ENCODE measurements at regions not wholly inside any gene's neighbourhood (a gene's known extent, or its start where the extent isn't known, plus 50 kb on each side); places are given as distances from the start of the nearest gene placed in this dataset.

- H3K27me3 ChIP-seq, result no peaks in the 10 kb centered on the region
- intact Hi-C loops (cut with DNase I), result no loop called here
- H3K27ac ChIP-seq, result no peak overlapping the region
- H3K4me1 ChIP-seq, result no peaks in the 10 kb centered on the region
- H3K4me3 ChIP-seq, result no peak overlapping the region
- no peak for DNase-seq (ENCODE audit: low spot score in 2 of 2)
- no peaks in the 10 kb centered on the region for H3K9me3 ChIP-seq
- no peaks in the 10 kb centered on the region for H3K36me3 ChIP-seq
- TF ChIP-seq CTCF (IDR thresholded peaks at IDR 0.05), result no peak
Measured at GRCh38 chr1:17986156-17986555, 121.4 kb upstream of the IGSF21 start.

GRCh38 chr1:17990401-17990800, 117.2 kb upstream of the IGSF21 start:
- intact Hi-C loops (cut with DNase I), result no loop called here
- Histone ChIP-seq H3K9me3 (no peaks in the 10 kb centered on the region), H3K27me3 (no peaks in the 10 kb centered on the region), H3K4me1 (no peaks in the 10 kb centered on the region), H3K4me3 (no peak overlapping the region), H3K27ac (no peak overlapping the region), H3K36me3 (no peaks in the 10 kb centered on the region)
- DNase-seq (ENCODE audit: low spot score in 2 of 2), result no peak
- no peak for TF ChIP-seq CTCF (IDR thresholded peaks at IDR 0.05)

GRCh38 chr1:17991996-17992395, 115.6 kb upstream of the IGSF21 start:
- Histone ChIP-seq H3K36me3 (no peaks in the 10 kb centered on the region), H3K9me3 (no peaks in the 10 kb centered on the region), H3K4me1 (no peaks in the 10 kb centered on the region), H3K27me3 (no peaks in the 10 kb centered on the region), H3K27ac (no peak overlapping the region), H3K4me3 (no peak overlapping the region)
- no peak for DNase-seq (ENCODE audit: low spot score in 2 of 2)
- no peak for TF ChIP-seq CTCF (IDR thresholded peaks at IDR 0.05)
- intact Hi-C loops (cut with DNase I), result no loop called here

- Histone ChIP-seq H3K36me3 (no peaks in the 10 kb centered on the region), H3K27me3 (no peaks in the 10 kb centered on the region), H3K9me3 (no peaks in the 10 kb centered on the region), H3K4me3 (no peak overlapping the region), H3K4me1 (no peaks in the 10 kb centered on the region), H3K27ac (no peak overlapping the region)
- no peak for DNase-seq (ENCODE audit: low spot score in 2 of 2)
- TF ChIP-seq CTCF (IDR thresholded peaks at IDR 0.05), result no peak
- intact Hi-C loops (cut with DNase I), result no loop called here
Measured at GRCh38 chr1:17992800-17993199, 114.8 kb upstream of the IGSF21 start.

- no peaks in the 10 kb centered on the region for H3K9me3 ChIP-seq
- H3K4me1 ChIP-seq, result no peaks in the 10 kb centered on the region
- DNase-seq (ENCODE audit: low spot score in 2 of 2), result no peak
- no peaks in the 10 kb centered on the region for H3K27me3 ChIP-seq
- TF ChIP-seq CTCF (IDR thresholded peaks at IDR 0.05), result no peak
- H3K4me3 ChIP-seq, result no peak overlapping the region
- intact Hi-C loops (cut with DNase I), result no loop called here
- no peak overlapping the region for H3K27ac ChIP-seq
- no peaks in the 10 kb centered on the region for H3K36me3 ChIP-seq
Measured at GRCh38 chr1:17994046-17994445, 113.6 kb upstream of the IGSF21 start.

- Histone ChIP-seq H3K27me3 (no peaks in the 10 kb centered on the region), H3K9me3 (no peaks in the 10 kb centered on the region), H3K4me3 (no peak overlapping the region), H3K27ac (no peak overlapping the region), H3K36me3 (no peaks in the 10 kb centered on the region), H3K4me1 (no peaks in the 10 kb centered on the region)
- no peak for TF ChIP-seq CTCF (IDR thresholded peaks at IDR 0.05)
- DNase-seq (ENCODE audit: low spot score in 2 of 2), result no peak
- intact Hi-C loops (cut with DNase I), result no loop called here
Measured at GRCh38 chr1:17995480-17995879, 112.1 kb upstream of the IGSF21 start.
